Common myeloid progenitor, CD34-positive (primary cell): ENCODE measurements at regions not wholly inside any gene's neighbourhood (a gene's known extent, or its start where the extent isn't known, plus 50 kb on each side); places are given as distances from the start of the nearest gene placed in this dataset.

Source experiments
- CTCF ChIA-PET: fragments of 350-600 bp; sonication (Branson Sonifier 250); formaldehyde crosslinking; loops from one replicate; lab custom pipeline; 2021; ENCODE audit warnings: antibody characterized with exemption; lab: Charles Lee
- POLR2A ChIA-PET: fragments of 350-600 bp; sonication (Branson Sonifier 250); formaldehyde crosslinking; loops from one replicate; lab custom pipeline; 2021; ENCODE audit warnings: antibody characterized with exemption; lab: Charles Lee
- DNase-seq, 3 donors: peaks; one replicate each; pipeline versions ENCODE4 v3.0.0 to v3.0.0-alpha.2; 2013
- H3K27ac ChIP-seq, 2 experiments: 1 replicate in 1 of 2; 2 replicates in 1 of 2; pipeline ENCODE4 v1.7.0; 2013; ENCODE audit warnings: inconsistent platforms in 2 of 2, low read length in 2 of 2, mild to moderate bottlenecking in 2 of 2, low read depth in 1 of 2, moderate library complexity in 1 of 2; ENCODE audit not compliant: severe bottlenecking in 2 of 2, insufficient read depth in 1 of 2, poor library complexity in 1 of 2
- H3K27me3 ChIP-seq, 5 experiments: replicated peaks in 2 of 5; 1 replicate in 3 of 5; 2 replicates in 2 of 5; pipeline versions ENCODE4 v1.6.1 to v1.7.0; 2013; ENCODE audit warnings: low read length in 4 of 5, mild to moderate bottlenecking in 2 of 5, moderate library complexity in 2 of 5, inconsistent platforms in 1 of 5; ENCODE audit not compliant: insufficient read depth in 5 of 5, control insufficient read depth in 4 of 5
- H3K36me3 ChIP-seq, 4 experiments: 1 replicate in 2 of 4; 2 replicates in 2 of 4; pipeline versions ENCODE4 v1.6.1 to v1.7.0; 2013; ENCODE audit warnings: low read length in 3 of 4, control low read depth in 1 of 4, mild to moderate bottlenecking in 1 of 4; ENCODE audit not compliant: control insufficient read depth in 4 of 4, insufficient read depth in 4 of 4
- H3K4me1 ChIP-seq, 4 experiments: 1 replicate in 3 of 4; 2 replicates in 1 of 4; pipeline versions ENCODE4 v1.6.1 to v1.7.1; 2013; ENCODE audit warnings: low read length in 3 of 4, mild to moderate bottlenecking in 3 of 4, control low read depth in 1 of 4, inconsistent platforms in 1 of 4, moderate library complexity in 1 of 4; ENCODE audit not compliant: control insufficient read depth in 4 of 4, insufficient read depth in 4 of 4; ENCODE audit errors: control extremely low read depth in 1 of 4
- H3K4me3 ChIP-seq, 7 experiments: 1 replicate in 4 of 7; 2 replicates in 3 of 7; pipeline versions ENCODE4 v1.5.1 to v1.7.0; 2013; ENCODE audit warnings: mild to moderate bottlenecking in 7 of 7, low read length in 6 of 7, moderate library complexity in 6 of 7, inconsistent platforms in 2 of 7, low read depth in 2 of 7, control low read depth in 1 of 7; ENCODE audit not compliant: insufficient read depth in 4 of 7, control insufficient read depth in 1 of 7; ENCODE audit errors: extremely low read depth in 1 of 7
- H3K9me3 ChIP-seq, 5 experiments: 1 replicate in 4 of 5; 2 replicates in 1 of 5; pipeline versions ENCODE4 v1.6.1 to v1.7.1; 2013; ENCODE audit warnings: low read length in 4 of 5, mild to moderate bottlenecking in 2 of 5, inconsistent platforms in 1 of 5, low read depth in 1 of 5, moderate library complexity in 1 of 5; ENCODE audit not compliant: control insufficient read depth in 4 of 5, insufficient read depth in 2 of 5; ENCODE audit errors: control extremely low read depth in 1 of 5
- WGBS: methylation state at CpG from one replicate; pipeline ENCODE4 v1.1.5; 2013; ENCODE audit not compliant: insufficient coverage; 5-methylcytosine and 5-hydroxymethylcytosine counted together

DNA sequence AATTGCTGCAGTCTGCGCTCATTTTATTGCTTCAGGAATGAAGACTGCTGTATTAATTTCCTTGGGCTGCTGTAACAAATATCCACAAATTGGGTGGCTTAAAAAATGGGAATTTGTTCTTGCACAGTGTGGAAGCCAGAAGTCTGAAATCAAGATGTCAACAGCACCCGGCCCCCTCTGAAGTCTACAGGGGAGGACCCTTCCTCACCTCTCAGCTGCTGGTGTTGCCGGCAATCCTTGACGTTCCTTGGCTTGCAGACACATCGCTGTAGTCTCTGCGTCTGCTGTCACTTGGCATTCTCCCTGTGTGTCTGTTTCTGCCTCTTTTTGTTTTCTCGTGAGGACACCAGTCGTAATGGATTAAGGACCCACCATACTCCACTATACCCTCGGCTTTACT is 166.2 kb downstream of the PTPN20 start:
- ChIA-PET CTCF (no interaction called here), POLR2A (no interaction called here)
- Histone ChIP-seq H3K9me3 (no peaks in the 10 kb centered on the region), H3K27ac (no peak overlapping the region), H3K4me1 (peaks cover 0 to 15% (median 4%) of the 10 kb centered on the region in 4 experiments), H3K36me3 (no peaks in the 10 kb centered on the region), H3K4me3 (no peak overlapping the region), H3K27me3 (no peaks in the 10 kb centered on the region)
- no peak for DNase-seq
- WGBS, result 92% methylated on average over 7 of the region's 9 CpGs

GRCh38 chr10:47077941-47078340 is 166.7 kb downstream of the PTPN20 start:
- CTCF ChIA-PET, result no interaction called here
- Histone ChIP-seq H3K4me3 (no peak overlapping the region), H3K9me3 (no peaks in the 10 kb centered on the region), H3K36me3 (no peaks in the 10 kb centered on the region), H3K27me3 (no peaks in the 10 kb centered on the region), H3K4me1 (peaks cover 0 to 15% (median 4%) of the 10 kb centered on the region in 4 experiments), H3K27ac (no peak overlapping the region)
- POLR2A ChIA-PET, result no interaction called here
- WGBS, result 97% methylated on average over 5 of the region's 8 CpGs
- DNase-seq, result no peak

DNA sequence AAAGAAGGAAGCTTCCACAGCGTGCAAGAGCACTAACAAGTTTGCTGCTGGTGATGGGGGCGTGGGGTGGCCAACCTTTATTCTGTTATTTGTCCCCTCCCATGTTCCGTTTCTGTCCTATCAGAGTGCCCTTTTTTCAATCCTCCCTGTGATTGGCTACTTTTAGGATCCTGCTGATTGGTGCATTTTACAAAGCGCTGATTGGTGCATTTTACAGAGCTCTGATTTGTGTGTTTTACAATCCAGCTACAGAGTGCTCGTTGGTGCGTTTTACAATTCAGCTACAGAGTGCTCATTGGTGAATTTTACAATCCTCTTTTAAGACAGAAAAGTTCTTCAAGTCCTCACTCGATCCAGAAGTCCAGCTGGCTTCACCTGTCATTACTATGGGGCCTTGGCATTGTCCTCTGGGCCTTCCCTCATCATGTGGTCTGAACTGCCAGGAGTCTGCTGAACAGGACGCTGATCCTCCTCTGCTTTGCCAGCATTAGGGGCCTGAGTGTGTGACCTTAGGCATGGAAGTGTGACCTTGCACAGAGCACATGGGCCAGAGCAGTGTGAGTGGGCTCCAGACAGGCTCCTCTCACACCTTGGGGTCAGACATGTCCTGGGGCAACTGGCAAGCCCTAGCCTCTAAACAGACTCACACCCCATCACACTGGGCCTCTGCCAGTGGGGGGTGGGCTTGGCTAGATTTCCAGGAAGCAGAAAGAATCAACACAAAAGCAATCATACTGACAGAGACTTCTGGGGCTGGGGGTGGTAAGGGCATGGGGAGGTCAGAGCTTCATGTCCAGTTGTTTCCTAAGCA is 167.4 kb downstream of the PTPN20 start:
- POLR2A ChIA-PET, result no interaction called here
- no peaks in the 10 kb centered on the region for H3K27me3 ChIP-seq
- CTCF ChIA-PET, result no interaction called here
- H3K9me3 ChIP-seq, result no peaks in the 10 kb centered on the region
- peaks cover 0 to 15% (median 4%) of the 10 kb centered on the region in 4 experiments for H3K4me1 ChIP-seq
- no peak overlapping the region for H3K27ac ChIP-seq
- DNase-seq, result no peak
- 97% methylated on average over 8 of the region's 8 CpGs for WGBS
- H3K4me3 ChIP-seq, result no peak overlapping the region
- H3K36me3 ChIP-seq, result no peaks in the 10 kb centered on the region

- peaks cover 0 to 15% (median 4%) of the 10 kb centered on the region in 4 experiments for H3K4me1 ChIP-seq
These were observed 168.0 kb downstream of the PTPN20 start for GRCh38 chr10:47079204-47079580.

DNA sequence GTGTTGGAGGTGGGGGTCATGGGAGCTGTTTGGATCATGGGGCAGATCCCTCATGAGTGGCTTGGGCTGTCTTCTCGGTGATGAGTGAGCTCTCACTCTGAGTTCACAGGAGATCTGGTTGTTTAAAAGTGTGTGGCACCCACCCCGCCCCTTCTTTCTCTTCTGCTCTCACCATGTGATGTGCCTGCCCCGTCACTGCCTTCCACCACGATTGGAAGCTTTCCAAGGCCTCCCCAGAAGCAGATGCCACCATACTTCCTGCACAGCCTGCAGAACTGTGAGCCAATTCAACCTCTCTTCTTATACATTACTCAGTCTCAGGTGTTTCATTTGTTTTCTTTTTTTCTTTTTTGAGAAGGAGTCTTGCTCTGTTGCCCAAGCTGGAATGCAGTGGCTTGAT is 170.0 kb downstream of the PTPN20 start:
- no peak overlapping the region for H3K27ac ChIP-seq
- ChIA-PET CTCF (interaction anchor here (0.9 to 1.2 kb wide), 3 partner anchors 71 to 230 kb away, joined by 3 read pairs; no protein-coding TSS in a partner anchor), POLR2A (no interaction called here)
- peaks cover 0 to 15% (median 4%) of the 10 kb centered on the region in 4 experiments for H3K4me1 ChIP-seq
- no peaks in the 10 kb centered on the region for H3K27me3 ChIP-seq
- no peaks in the 10 kb centered on the region for H3K36me3 ChIP-seq
- 0% methylated on average over 1 of the region's 4 CpGs for WGBS
- no peaks in the 10 kb centered on the region for H3K9me3 ChIP-seq
- H3K4me3 ChIP-seq, result no peak overlapping the region
- peak; percentile 48 to 88 (median 83) for DNase-seq

More at GRCh38 chr10:47079204-47079580, 168.0 kb downstream of the PTPN20 start:
- ChIA-PET POLR2A (no interaction called here), CTCF (interaction anchor here (1.3 kb wide), 1 partner anchor 14 kb away, joined by 5 read pairs; no protein-coding TSS in a partner anchor)
- Histone ChIP-seq H3K27me3 (no peaks in the 10 kb centered on the region), H3K4me3 (no peak overlapping the region), H3K27ac (no peak overlapping the region), H3K36me3 (no peaks in the 10 kb centered on the region), H3K9me3 (no peaks in the 10 kb centered on the region)
- WGBS, result 93% methylated on average over 3 of the region's 3 CpGs
- peak in 1 of 3 donors; percentile 14 for DNase-seq

- H3K27me3 ChIP-seq, result no peaks in the 10 kb centered on the region
- ChIA-PET POLR2A (no interaction called here), CTCF (interaction anchor here (0.9 to 1.2 kb wide), 7 partner anchors 9 to 229 kb away, joined by 3 read pairs; no protein-coding TSS in a partner anchor)
- H3K9me3 ChIP-seq, result no peaks in the 10 kb centered on the region
- DNase-seq, result no peak
- H3K4me3 ChIP-seq, result no peak overlapping the region
- H3K4me1 ChIP-seq, result peaks cover 0 to 11% (median 4%) of the 10 kb centered on the region in 4 experiments
- no peaks in the 10 kb centered on the region for H3K36me3 ChIP-seq
- 98% methylated on average over 10 of the region's 12 CpGs for WGBS
- no peak overlapping the region for H3K27ac ChIP-seq
These were observed 171.0 kb downstream of the PTPN20 start for GRCh38 chr10:47082055-47082784.

DNA sequence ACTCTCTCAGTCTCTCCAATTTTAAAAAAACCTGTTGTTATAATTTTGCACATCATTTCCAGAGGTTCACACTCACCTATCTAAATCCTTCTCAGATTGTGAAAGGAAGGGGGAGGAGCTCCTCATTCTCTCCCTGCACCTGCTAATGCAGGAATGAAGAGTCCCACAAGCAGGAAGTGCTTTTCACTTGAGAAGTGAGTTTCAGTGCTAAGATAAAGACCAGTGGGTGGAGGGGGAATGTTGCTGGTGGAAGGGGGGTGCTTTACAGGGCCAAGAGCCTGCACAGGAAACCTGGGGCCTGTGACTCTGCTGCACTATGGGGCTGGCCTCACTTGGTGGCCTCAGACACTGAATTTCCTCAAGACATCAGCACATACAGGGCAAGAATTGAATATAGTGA is 176.4 kb downstream of the PTPN20 start:
- peaks cover 0 to 17% (median 13%) of the 10 kb centered on the region in 4 experiments for H3K4me1 ChIP-seq
- no peak overlapping the region for H3K4me3 ChIP-seq
- H3K9me3 ChIP-seq, result no peaks in the 10 kb centered on the region
- CTCF ChIA-PET, result interaction anchor here (1.0 to 3.3 kb wide), 4 partner anchors 12 to 224 kb away, joined by 3 to 17 read pairs (median 6); no protein-coding TSS in a partner anchor
- peak; percentile 13 to 63 (median 50) for DNase-seq
- H3K36me3 ChIP-seq, result no peaks in the 10 kb centered on the region
- H3K27me3 ChIP-seq, result no peaks in the 10 kb centered on the region
- no peak overlapping the region for H3K27ac ChIP-seq
- POLR2A ChIA-PET, result no interaction called here
